H1 (cell line): ENCODE measurements at regions not wholly inside any gene's neighbourhood (a gene's known extent, or its start where the extent isn't known, plus 50 kb on each side); places are given as distances from the start of the nearest gene placed in this dataset.

Experiments used
- CTCF ChIA-PET: fragments of 300-600 bp; sonication (Branson Sonifier 250); formaldehyde crosslinking; loops from one replicate; lab custom pipeline; 2021; ENCODE audit not compliant: partially characterized antibody; lab: Charles Lee
- POLR2A ChIA-PET: fragments of 300-600 bp; sonication (Branson Sonifier 250); formaldehyde crosslinking; loops from one replicate; lab custom pipeline; 2021; ENCODE audit warnings: inconsistent platforms; ENCODE audit not compliant: partially characterized antibody; lab: Charles Lee
- DNase-seq, 2 experiments: peaks; one replicate each; pipeline versions ENCODE4 v3.0.0 to v3.0.0-alpha.2; 2010 to 2022; ENCODE audit warnings: low spot score in 2 of 2, low read depth in 1 of 2, mixed read lengths in 1 of 2
- FAIRE-seq: peaks from 2 replicates; lab custom pipeline; 2011; peaks lifted over from hg19 to GRCh38; lab: Jason Lieb, UNC
- H2AFZ ChIP-seq: 2 replicates; pipeline ENCODE4 v1.8.1; 2012; ENCODE audit warnings: low read length, inconsistent platforms
- H2AK5ac ChIP-seq: 2 replicates; pipeline ENCODE4 v1.6.1; 2013; ENCODE audit warnings: low read depth, low read length
- H2BK120ac ChIP-seq: replicated peaks from 2 replicates; pipeline ENCODE3; 2013; ENCODE audit warnings: low read depth, low read length, inconsistent platforms
- H2BK12ac ChIP-seq: 2 replicates; pipeline ENCODE4 v1.6.1; 2013; ENCODE audit warnings: low read depth, low read length
- H2BK15ac ChIP-seq: 2 replicates; pipeline ENCODE4 v1.6.1; 2013; ENCODE audit warnings: low read length
- H2BK20ac ChIP-seq: 2 replicates; pipeline ENCODE4 v1.6.1; 2013; ENCODE audit warnings: low read length
- H2BK5ac ChIP-seq: 2 replicates; pipeline ENCODE4 v1.6.1; 2013; ENCODE audit warnings: low read depth, low read length
- H3K14ac ChIP-seq: 2 replicates; pipeline ENCODE4 v1.6.1; 2013; ENCODE audit warnings: inconsistent platforms; ENCODE audit not compliant: insufficient read length
- H3K18ac ChIP-seq: 2 replicates; pipeline ENCODE4 v1.6.1; 2013; ENCODE audit warnings: low read length; ENCODE audit errors: extremely low read depth
- H3K23ac ChIP-seq: 2 replicates; pipeline ENCODE4 v1.6.1; 2013; ENCODE audit warnings: inconsistent platforms; ENCODE audit not compliant: insufficient read length
- H3K23me2 ChIP-seq: 2 replicates; pipeline ENCODE4 v1.6.1; 2013; ENCODE audit warnings: low read depth, low read length
- H3K27ac ChIP-seq: 2 replicates; pipeline ENCODE4 v1.6.1; 2011; ENCODE audit warnings: low read depth, low read length, inconsistent platforms
- H3K27me3 ChIP-seq, 4 experiments: replicated peaks in 1 of 4; 1 replicate in 1 of 4; 2 replicates in 3 of 4; pipeline versions ENCODE4 v1.6.1 to v1.8.1; 2011 to 2013; ENCODE audit warnings: low read length in 3 of 4, mild to moderate bottlenecking in 3 of 4, inconsistent platforms in 2 of 4, mixed read lengths in 2 of 4, moderate library complexity in 1 of 4; ENCODE audit not compliant: control insufficient read depth in 3 of 4, insufficient read depth in 3 of 4; ENCODE audit errors: extremely low read depth in 1 of 4
- H3K36me3 ChIP-seq, 4 experiments: 2 replicates each; pipeline versions ENCODE4 v1.6.1 to v1.8.1; 2011 to 2013; ENCODE audit warnings: mild to moderate bottlenecking in 4 of 4, low read length in 3 of 4, moderate library complexity in 2 of 4, control low read depth in 1 of 4, inconsistent platforms in 1 of 4; ENCODE audit not compliant: insufficient read depth in 4 of 4, control insufficient read depth in 2 of 4
- H3K4ac ChIP-seq: replicated peaks from 2 replicates; pipeline ENCODE3; 2013; ENCODE audit warnings: low read length, low read depth, mixed read lengths, inconsistent platforms; ENCODE audit not compliant: insufficient read length
- H3K4me1 ChIP-seq, 4 experiments: replicated peaks in 1 of 4; 1 replicate in 1 of 4; 2 replicates in 3 of 4; pipeline versions ENCODE4 v1.6.1 to v1.8.1; 2011 to 2013; ENCODE audit warnings: low read length in 3 of 4, inconsistent platforms in 2 of 4, mixed read lengths in 1 of 4; ENCODE audit not compliant: insufficient read depth in 4 of 4, control insufficient read depth in 3 of 4
- H3K4me2 ChIP-seq, 2 experiments: 2 replicates each; pipeline versions ENCODE4 v1.6.1 to v1.8.1; 2011 to 2013; ENCODE audit warnings: low read depth in 2 of 2, low read length in 2 of 2, control low read depth in 1 of 2, inconsistent platforms in 1 of 2, mild to moderate bottlenecking in 1 of 2; ENCODE audit not compliant: insufficient read depth in 1 of 2
- H3K4me3 ChIP-seq, 4 experiments: fragments of 200-600, 300-600 bp in 1 of 4; sonication (generic), shearing (Covaris generic), sonication (Bioruptor Twin) in 1 of 4; 2 replicates each; pipeline versions ENCODE4 v1.5.1 to v1.8.1; 2011 to 2016; ENCODE audit warnings: low read length in 4 of 4, low read depth in 3 of 4, control low read depth in 2 of 4, inconsistent platforms in 2 of 4, mild to moderate bottlenecking in 2 of 4, mixed read lengths in 1 of 4, moderate library complexity in 1 of 4; ENCODE audit not compliant: insufficient read depth in 2 of 4; ENCODE audit errors: extremely low read depth in 1 of 4
- H3K56ac ChIP-seq: replicated peaks from 2 replicates; pipeline ENCODE3; 2013; ENCODE audit warnings: low read depth, mild to moderate bottlenecking, mixed read lengths, low read length, inconsistent platforms; ENCODE audit not compliant: insufficient read length
- H3K79me1 ChIP-seq: 2 replicates; pipeline ENCODE4 v1.6.1; 2013; ENCODE audit warnings: low read depth, low read length, control low read depth
- H3K79me2 ChIP-seq, 2 experiments: 2 replicates each; pipeline versions ENCODE4 v1.6.1 to v1.8.1; 2012 to 2013; ENCODE audit warnings: low read length in 2 of 2, mild to moderate bottlenecking in 2 of 2, inconsistent platforms in 1 of 2; ENCODE audit not compliant: insufficient read depth in 2 of 2, control insufficient read depth in 1 of 2
- H3K9ac ChIP-seq, 4 experiments: replicated peaks in 1 of 4; 1 replicate in 1 of 4; 2 replicates in 3 of 4; pipeline versions ENCODE4 v1.6.1 to v1.8.1; 2011 to 2013; ENCODE audit warnings: low read depth in 3 of 4, low read length in 3 of 4, control low read depth in 2 of 4, mild to moderate bottlenecking in 2 of 4, moderate library complexity in 2 of 4, inconsistent platforms in 1 of 4; ENCODE audit errors: extremely low read depth in 1 of 4
- H3K9me3 ChIP-seq, 2 experiments: 2 replicates each; pipeline versions ENCODE4 v1.6.1 to v1.8.1; 2012 to 2013; ENCODE audit warnings: mild to moderate bottlenecking in 2 of 2, moderate library complexity in 2 of 2, control low read depth in 1 of 2, inconsistent platforms in 1 of 2, low read depth in 1 of 2, low read length in 1 of 2, mixed read lengths in 1 of 2; ENCODE audit not compliant: insufficient read depth in 2 of 2
- H4K20me1 ChIP-seq, 2 experiments: replicated peaks in 1 of 2; 2 replicates each; pipeline versions ENCODE3 to v1.8.1; 2011 to 2013; ENCODE audit warnings: inconsistent platforms in 2 of 2, low read length in 2 of 2, mild to moderate bottlenecking in 1 of 2; ENCODE audit not compliant: insufficient read depth in 2 of 2, control insufficient read depth in 1 of 2
- H4K5ac ChIP-seq: 2 replicates; pipeline ENCODE4 v1.6.1; 2013; ENCODE audit warnings: low read length, low read depth, mixed read lengths, inconsistent platforms; ENCODE audit not compliant: insufficient read length
- H4K8ac ChIP-seq: 2 replicates; pipeline ENCODE4 v1.8.0; 2013; ENCODE audit warnings: mild to moderate bottlenecking, moderate library complexity, low read length, inconsistent platforms; ENCODE audit not compliant: insufficient read depth; ENCODE audit errors: extremely low read depth
- H4K91ac ChIP-seq: replicated peaks from 2 replicates; pipeline ENCODE3; 2013; ENCODE audit warnings: low read length, mixed read lengths, inconsistent platforms; ENCODE audit not compliant: insufficient read length
- BRCA1 ChIP-seq: IDR thresholded peaks from 2 replicates; pipeline ENCODE4 v1.6.1; 2012; ENCODE audit warnings: low read depth, low read length, improper control_type of control experiment
- CBX8 ChIP-seq: fragments of 300-800, 300-1000 bp; sonication (generic); IDR thresholded peaks from 2 replicates; pipeline ENCODE4 v1.7.1; 2016; ENCODE audit warnings: low read depth, low read length, borderline replicate concordance
- CREB1 ChIP-seq: IDR thresholded peaks from 2 replicates; pipeline ENCODE4 v1.6.1; 2012; ENCODE audit warnings: inconsistent platforms
- HDAC2 ChIP-seq, 2 experiments: fragments of 300-600 bp in 1 of 2; sonication (generic) in 1 of 2; IDR thresholded peaks; 2 replicates each; pipeline ENCODE4 v1.6.1; 2011 to 2012; ENCODE audit warnings: low read depth in 2 of 2, low read length in 2 of 2, mild to moderate bottlenecking in 2 of 2, moderate library complexity in 2 of 2, borderline replicate concordance in 1 of 2, inconsistent platforms in 1 of 2
- JUND ChIP-seq: IDR thresholded peaks from 2 replicates; pipeline ENCODE4 v1.6.1; 2011; ENCODE audit warnings: mild to moderate bottlenecking, improper control_type of control experiment, low read length
- NANOG ChIP-seq: IDR thresholded peaks from 2 replicates; pipeline ENCODE4 v1.6.1; 2011; ENCODE audit warnings: low read length, low read depth, mild to moderate bottlenecking, inconsistent platforms; ENCODE audit not compliant: insufficient read depth, poor library complexity, severe bottlenecking
- POLR2A ChIP-seq, 2 experiments: IDR thresholded peaks; 1 replicate in 1 of 2; 2 replicates in 1 of 2; pipeline ENCODE4 v1.6.1; 2011; ENCODE audit warnings: low read depth in 2 of 2, low read length in 2 of 2, mild to moderate bottlenecking in 2 of 2; ENCODE audit errors: control extremely low read depth in 1 of 2
- SIN3A ChIP-seq, 2 experiments: IDR thresholded peaks in 1 of 2; conservative IDR thresholded peaks in 1 of 2; 2 replicates each; pipeline ENCODE4 v1.6.1; 2011 to 2012; ENCODE audit warnings: low read length in 2 of 2, improper control_type of control experiment in 1 of 2, low read depth in 1 of 2, mild to moderate bottlenecking in 1 of 2
- SIX5 ChIP-seq: IDR thresholded peaks from 2 replicates; pipeline ENCODE4 v1.6.1; 2011; ENCODE audit warnings: mild to moderate bottlenecking, low read depth, low read length
- SP2 ChIP-seq: IDR thresholded peaks from 2 replicates; pipeline ENCODE4 v1.6.1; 2012; ENCODE audit warnings: mild to moderate bottlenecking, low read length, inconsistent platforms
- SP4 ChIP-seq: IDR thresholded peaks from 2 replicates; pipeline ENCODE4 v1.6.1; 2012; ENCODE audit warnings: low read length, inconsistent platforms
- SUZ12 ChIP-seq: fragments of 200-600 bp; sonication (generic); IDR thresholded peaks from 2 replicates; pipeline ENCODE4 v1.6.1; 2012; ENCODE audit warnings: mild to moderate bottlenecking, inconsistent platforms, low read length, moderate library complexity, mixed read lengths
- YY1 ChIP-seq: IDR thresholded peaks from 2 replicates; pipeline ENCODE4 v1.6.1; 2011; ENCODE audit warnings: low read depth, mild to moderate bottlenecking, low read length

- H3K9me3 ChIP-seq = no peaks in the 10 kb centered on the region; a peak in 1 of 4 replicates
- H3K79me2 ChIP-seq = no peaks in the 10 kb centered on the region
- no peak overlapping the region for H3K4me3 ChIP-seq
- H2AFZ ChIP-seq = no peak overlapping the region
- H3K23ac ChIP-seq = no peak overlapping the region
- H3K27ac ChIP-seq = no peak overlapping the region
- CTCF ChIA-PET = no interaction called here
- H2BK12ac ChIP-seq = no peak overlapping the region
- DNase-seq (no peak), FAIRE-seq (no peak)
- H2AK5ac ChIP-seq = no peak overlapping the region
- TF ChIP-seq CREB1 (no peak), YY1 (no peak), NANOG (no peak), SP2 (no peak), CBX8 (no peak), SIN3A (conservative IDR thresholded peaks at IDR 0.05 in 1 of 2, IDR thresholded peaks at IDR 0.05 in 1 of 2; ENCODE audit: low read depth in 1 of 2, low read length in 2 of 2) (no peak), SIX5 (no peak), SUZ12 (no peak), JUND (no peak), SP4 (no peak), BRCA1 (no peak), POLR2A (IDR thresholded peaks at IDR 0.05; ENCODE audit: control extremely low read depth in 1 of 2, low read depth in 2 of 2, low read length in 2 of 2) (no peak), HDAC2 (IDR thresholded peaks at IDR 0.05; ENCODE audit: borderline replicate concordance in 1 of 2, low read depth in 2 of 2, low read length in 2 of 2) (no peak)
- no peak overlapping the region for H3K4me2 ChIP-seq
- no peak overlapping the region for H2BK15ac ChIP-seq
- no peak overlapping the region for H3K14ac ChIP-seq
- no peak overlapping the region for H4K5ac ChIP-seq
- no peak overlapping the region for H4K8ac ChIP-seq
- no peaks in the 10 kb centered on the region for H3K36me3 ChIP-seq
- peaks cover 0 to 8% (median 2%) of the 10 kb centered on the region in 4 experiments; a peak in 2 of 7 replicates for H3K4me1 ChIP-seq
- H3K18ac ChIP-seq = no peak overlapping the region
- H3K4ac ChIP-seq = no peak overlapping the region
- H2BK20ac ChIP-seq = no peak overlapping the region
- H3K23me2 ChIP-seq = no peaks in the 10 kb centered on the region
- H2BK120ac ChIP-seq = no peak overlapping the region
- H4K20me1 ChIP-seq = no peaks in the 10 kb centered on the region
- H3K79me1 ChIP-seq = no peaks in the 10 kb centered on the region
- H3K27me3 ChIP-seq = peaks cover 0 to 1% (median 0%) of the 10 kb centered on the region in 4 experiments; a peak in 1 of 7 replicates
- H2BK5ac ChIP-seq = no peak overlapping the region
- H3K56ac ChIP-seq = no peak overlapping the region
- POLR2A ChIA-PET = no interaction called here
- no peak overlapping the region for H3K9ac ChIP-seq
- no peak overlapping the region for H4K91ac ChIP-seq
Measured at GRCh38 chr2:146981921-146982320, 862.9 kb upstream of the ACVR2A start.
